ENCODE measurements at regions not wholly inside any gene's neighbourhood (a gene's known extent, or its start where the extent isn't known, plus 50 kb on each side); places are given as distances from the start of the nearest gene placed in this dataset.

DNA sequence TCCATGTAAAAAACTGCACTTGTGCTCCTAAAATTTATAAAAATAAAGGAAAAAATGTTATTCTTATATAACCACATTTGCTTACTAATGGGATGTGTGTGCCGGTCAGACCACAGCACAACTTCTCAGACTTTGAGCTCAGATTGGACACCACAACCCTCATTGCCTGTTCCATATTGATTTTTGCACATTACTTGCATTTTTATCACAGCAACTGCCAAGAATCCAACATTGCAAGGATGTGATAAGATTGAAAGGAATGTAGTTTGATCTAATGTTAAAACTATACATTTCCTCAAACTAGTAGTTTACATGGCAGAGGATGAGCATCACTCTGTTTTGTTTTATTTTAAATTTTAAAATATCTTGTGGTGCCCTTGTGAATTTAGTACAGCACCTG is 227.8 kb downstream of the KDR start:
- ChIA-PET POLR2A (no interaction called here), CTCF (no interaction called here)
- no peaks in the 10 kb centered on the region for H3K36me3 Mint-ChIP-seq (ENCODE audit: low read depth)
- H3K27me3 Mint-ChIP-seq: no peaks in the 10 kb centered on the region
- peaks cover 5% of the 10 kb centered on the region for H3K9me3 Mint-ChIP-seq
- no peaks in the 10 kb centered on the region for H3K4me1 Mint-ChIP-seq
- TF ChIP-seq, protein P1, sequence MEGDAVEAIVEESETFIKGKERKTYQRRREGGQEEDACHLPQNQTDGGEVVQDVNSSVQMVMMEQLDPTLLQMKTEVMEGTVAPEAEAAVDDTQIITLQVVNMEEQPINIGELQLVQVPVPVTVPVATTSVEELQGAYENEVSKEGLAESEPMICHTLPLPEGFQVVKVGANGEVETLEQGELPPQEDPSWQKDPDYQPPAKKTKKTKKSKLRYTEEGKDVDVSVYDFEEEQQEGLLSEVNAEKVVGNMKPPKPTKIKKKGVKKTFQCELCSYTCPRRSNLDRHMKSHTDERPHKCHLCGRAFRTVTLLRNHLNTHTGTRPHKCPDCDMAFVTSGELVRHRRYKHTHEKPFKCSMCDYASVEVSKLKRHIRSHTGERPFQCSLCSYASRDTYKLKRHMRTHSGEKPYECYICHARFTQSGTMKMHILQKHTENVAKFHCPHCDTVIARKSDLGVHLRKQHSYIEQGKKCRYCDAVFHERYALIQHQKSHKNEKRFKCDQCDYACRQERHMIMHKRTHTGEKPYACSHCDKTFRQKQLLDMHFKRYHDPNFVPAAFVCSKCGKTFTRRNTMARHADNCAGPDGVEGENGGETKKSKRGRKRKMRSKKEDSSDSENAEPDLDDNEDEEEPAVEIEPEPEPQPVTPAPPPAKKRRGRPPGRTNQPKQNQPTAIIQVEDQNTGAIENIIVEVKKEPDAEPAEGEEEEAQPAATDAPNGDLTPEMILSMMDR (IDR thresholded peaks at IDR 0.05): no peak
- no peak for DNase-seq
- intact Hi-C loops (cut with micrococcal nuclease): no loop called here
- ATAC-seq (ENCODE audit: low read depth): no peak
- no peak overlapping the region for H3K4me3 Mint-ChIP-seq
- H3K27ac Mint-ChIP-seq: no peak overlapping the region

DNA sequence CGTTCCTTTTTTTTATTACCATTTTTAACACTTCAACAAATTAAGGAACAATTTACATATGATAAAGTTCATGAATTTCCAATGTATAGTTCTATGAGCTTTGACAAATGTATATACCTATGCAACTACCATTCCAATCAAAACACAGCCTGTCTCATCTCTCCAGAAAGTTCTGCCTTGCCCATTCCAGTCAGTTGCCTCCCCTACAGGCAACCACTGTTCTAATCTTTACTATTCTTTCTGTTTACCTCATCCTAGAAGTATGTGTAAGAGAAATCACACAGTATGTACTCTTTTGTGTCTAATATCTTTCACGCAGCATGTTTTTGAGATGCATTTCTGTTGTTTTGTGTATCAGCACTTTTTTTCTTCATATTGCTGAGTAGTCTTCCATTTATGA is 224.9 kb downstream of the KIT start:
- ATAC-seq (ENCODE audit: low read depth) (no peak), DNase-seq (no peak)
- no peaks in the 10 kb centered on the region for H3K9me3 Mint-ChIP-seq
- ChIA-PET POLR2A (no interaction called here), CTCF (no interaction called here)
- H3K27ac Mint-ChIP-seq: no peak overlapping the region
- H3K4me1 Mint-ChIP-seq: no peaks in the 10 kb centered on the region
- H3K4me3 Mint-ChIP-seq: no peak overlapping the region
- peaks cover 9% of the 10 kb centered on the region for H3K27me3 Mint-ChIP-seq
- intact Hi-C loops (cut with micrococcal nuclease): no loop called here
- H3K36me3 Mint-ChIP-seq (ENCODE audit: low read depth): no peaks in the 10 kb centered on the region
- TF ChIP-seq, protein P1 (IDR thresholded peaks at IDR 0.05): no peak

DNA sequence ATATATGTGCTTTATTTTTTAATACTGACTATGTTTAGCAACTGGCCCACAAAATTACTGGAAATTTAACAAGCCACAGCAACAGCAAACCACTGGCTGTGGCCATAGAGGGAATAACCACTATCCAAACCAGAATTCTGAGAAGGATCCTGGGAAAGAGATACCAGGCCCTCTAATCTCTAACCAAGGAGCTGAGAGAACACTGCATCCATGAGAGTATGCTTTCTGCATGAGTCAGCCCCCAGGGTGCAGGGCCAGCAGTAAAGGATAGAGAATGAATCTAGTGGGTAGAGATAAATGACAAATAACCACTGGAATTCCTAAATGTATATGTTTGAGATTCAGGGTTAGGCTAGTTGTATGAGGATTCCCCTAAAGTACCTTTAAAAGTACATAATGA is 221.8 kb downstream of the KIT start:
- no peaks in the 10 kb centered on the region for H3K4me1 Mint-ChIP-seq
- ChIA-PET POLR2A (no interaction called here), CTCF (no interaction called here)
- no peak for DNase-seq
- no peak for ATAC-seq (ENCODE audit: low read depth)
- H3K36me3 Mint-ChIP-seq (ENCODE audit: low read depth): no peaks in the 10 kb centered on the region
- TF ChIP-seq, protein P1 (IDR thresholded peaks at IDR 0.05): no peak
- no peaks in the 10 kb centered on the region for H3K9me3 Mint-ChIP-seq
- intact Hi-C loops (cut with micrococcal nuclease): no loop called here
- H3K27me3 Mint-ChIP-seq: peaks cover 6% of the 10 kb centered on the region
- H3K4me3 Mint-ChIP-seq: no peak overlapping the region
- no peak overlapping the region for H3K27ac Mint-ChIP-seq

DNA sequence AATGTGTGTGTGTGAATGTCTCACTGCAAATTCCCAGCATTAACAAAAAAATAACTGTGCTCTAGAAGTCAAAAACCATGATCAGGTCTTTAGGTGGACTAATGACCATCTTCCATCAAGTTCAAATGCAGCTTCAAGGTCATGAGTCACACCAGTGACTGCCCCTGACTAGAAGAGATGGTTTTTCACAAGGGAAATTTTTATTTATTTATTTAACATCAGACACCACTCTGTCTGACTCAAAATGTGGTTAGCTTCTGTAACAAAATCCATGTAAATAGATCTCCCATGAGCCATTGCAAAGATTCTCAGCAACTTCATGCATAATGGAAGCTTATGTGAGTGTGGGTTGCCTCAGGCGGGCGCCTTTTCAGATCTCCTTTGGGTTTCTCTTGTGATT is 219.2 kb downstream of the KIT start:
- CTCF ChIA-PET: no interaction called here
- POLR2A ChIA-PET: no interaction called here
- H3K4me3 Mint-ChIP-seq: no peak overlapping the region
- H3K9me3 Mint-ChIP-seq: no peaks in the 10 kb centered on the region
- no peak overlapping the region for H3K27ac Mint-ChIP-seq
- no peaks in the 10 kb centered on the region for H3K4me1 Mint-ChIP-seq
- no peak for ATAC-seq (ENCODE audit: low read depth)
- no peaks in the 10 kb centered on the region for H3K36me3 Mint-ChIP-seq (ENCODE audit: low read depth)
- TF ChIP-seq, protein P1 (IDR thresholded peaks at IDR 0.05): no peak
- no peak for DNase-seq
- intact Hi-C loops (cut with micrococcal nuclease): no loop called here
- peaks cover 2% of the 10 kb centered on the region for H3K27me3 Mint-ChIP-seq

DNA sequence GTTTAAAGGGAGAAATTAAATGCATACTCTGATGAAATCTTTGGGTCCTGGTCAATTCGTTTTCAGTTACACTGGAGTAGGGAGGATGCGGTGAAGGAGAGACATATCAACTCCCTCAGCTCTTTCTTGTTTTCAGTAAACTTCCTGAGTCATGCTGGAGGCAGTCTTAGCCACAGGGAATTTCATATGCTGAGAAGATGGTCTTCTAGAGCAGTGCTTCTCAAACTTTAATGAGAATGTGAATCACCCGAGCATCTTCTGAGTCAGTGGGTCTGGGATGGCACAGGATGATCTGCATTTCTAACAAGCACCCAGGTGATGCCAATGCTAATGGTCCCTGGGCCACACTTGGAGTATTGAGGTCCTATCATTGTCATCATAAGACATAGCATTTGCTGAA is 214.5 kb downstream of the KIT start:
- POLR2A ChIA-PET: no interaction called here
- no peak for DNase-seq
- TF ChIP-seq, protein P1 (IDR thresholded peaks at IDR 0.05): no peak
- Mint-ChIP-seq H3K9me3 (no peaks in the 10 kb centered on the region), H3K4me3 (no peak overlapping the region), H3K27ac (no peak overlapping the region), H3K27me3 (peaks cover 2% of the 10 kb centered on the region), H3K36me3 (ENCODE audit: low read depth) (no peaks in the 10 kb centered on the region), H3K4me1 (no peaks in the 10 kb centered on the region)
- intact Hi-C loops (cut with micrococcal nuclease): no loop called here
- ATAC-seq (ENCODE audit: low read depth): no peak
- CTCF ChIA-PET: no interaction called here

All from activated B cell treated with CpG ODN at 0.5 μM for 24 hours (primary cell).